ENCODE measurements at regions not wholly inside any gene's neighbourhood (a gene's known extent, or its start where the extent isn't known, plus 50 kb on each side); places are given as distances from the start of the nearest gene placed in this dataset.
"Not testable (repeated sequence)": the region's sequence is repeated elsewhere in the genome, so short reads cannot be mapped to it uniquely, and the experiment has no call there.

- Mint-ChIP-seq H3K4me3 (ENCODE audit: unreplicated experiment) (no peak overlapping the region), H3K9me3 (ENCODE audit: unreplicated experiment) (peaks cover 19% of the 10 kb centered on the region), H3K36me3 (ENCODE audit: unreplicated experiment) (no peaks in the 10 kb centered on the region), H3K27ac (ENCODE audit: unreplicated experiment) (no peak overlapping the region), H3K27me3 (ENCODE audit: unreplicated experiment) (no peaks in the 10 kb centered on the region), H3K4me1 (ENCODE audit: unreplicated experiment) (no peaks in the 10 kb centered on the region)
- no peak for DNase-seq (ENCODE audit: extremely low spot score, unreplicated experiment)
- TF ChIP-seq CTCF (IDR thresholded peaks at IDR 0.05), result no peak
Observed at GRCh38 chrX:27242581-27242980, 220.6 kb downstream of the PPP4R3C start.

GRCh38 chrX:27241981-27242380 is 221.2 kb downstream of the PPP4R3C start:
- no peaks in the 10 kb centered on the region for H3K4me1 Mint-ChIP-seq (ENCODE audit: unreplicated experiment)
- no peak for DNase-seq (ENCODE audit: extremely low spot score, unreplicated experiment)
- TF ChIP-seq CTCF (IDR thresholded peaks at IDR 0.05), result no peak
- no peaks in the 10 kb centered on the region for H3K27me3 Mint-ChIP-seq (ENCODE audit: unreplicated experiment)
- no peak overlapping the region for H3K4me3 Mint-ChIP-seq (ENCODE audit: unreplicated experiment)
- H3K36me3 Mint-ChIP-seq (ENCODE audit: unreplicated experiment), result no peaks in the 10 kb centered on the region
- no peak overlapping the region for H3K27ac Mint-ChIP-seq (ENCODE audit: unreplicated experiment)
- peaks cover 19% of the 10 kb centered on the region for H3K9me3 Mint-ChIP-seq (ENCODE audit: unreplicated experiment)

GRCh38 chrX:27240042-27240441 is 223.1 kb downstream of the PPP4R3C start:
- H3K27ac Mint-ChIP-seq (ENCODE audit: unreplicated experiment); H3K4me1 Mint-ChIP-seq (ENCODE audit: unreplicated experiment); H3K4me3 Mint-ChIP-seq (ENCODE audit: unreplicated experiment); DNase-seq (ENCODE audit: extremely low spot score, unreplicated experiment); H3K27me3 Mint-ChIP-seq (ENCODE audit: unreplicated experiment); H3K36me3 Mint-ChIP-seq (ENCODE audit: unreplicated experiment): not testable (repeated sequence)
- H3K9me3 Mint-ChIP-seq (ENCODE audit: unreplicated experiment), result peaks cover 23% of the 10 kb centered on the region

- DNase-seq (ENCODE audit: extremely low spot score, unreplicated experiment), result no peak
- Mint-ChIP-seq H3K4me1 (ENCODE audit: unreplicated experiment) (no peaks in the 10 kb centered on the region), H3K36me3 (ENCODE audit: unreplicated experiment) (no peaks in the 10 kb centered on the region), H3K27ac (ENCODE audit: unreplicated experiment) (no peak overlapping the region), H3K9me3 (ENCODE audit: unreplicated experiment) (peaks cover 20% of the 10 kb centered on the region), H3K27me3 (ENCODE audit: unreplicated experiment) (no peaks in the 10 kb centered on the region), H3K4me3 (ENCODE audit: unreplicated experiment) (no peak overlapping the region)
- TF ChIP-seq CTCF (IDR thresholded peaks at IDR 0.05), result no peak
Observed at GRCh38 chrX:27236681-27237080, 226.5 kb downstream of the PPP4R3C start.

- H3K9me3 Mint-ChIP-seq (ENCODE audit: unreplicated experiment), result peaks cover 8% of the 10 kb centered on the region
- H3K4me3 Mint-ChIP-seq (ENCODE audit: unreplicated experiment), result no peak overlapping the region
- no peak for TF ChIP-seq CTCF (IDR thresholded peaks at IDR 0.05)
- no peaks in the 10 kb centered on the region for H3K36me3 Mint-ChIP-seq (ENCODE audit: unreplicated experiment)
- H3K27ac Mint-ChIP-seq (ENCODE audit: unreplicated experiment), result no peak overlapping the region
- H3K4me1 Mint-ChIP-seq (ENCODE audit: unreplicated experiment), result no peaks in the 10 kb centered on the region
- no peak for DNase-seq (ENCODE audit: extremely low spot score, unreplicated experiment)
- no peaks in the 10 kb centered on the region for H3K27me3 Mint-ChIP-seq (ENCODE audit: unreplicated experiment)
Observed at GRCh38 chrX:27229721-27230120, 233.4 kb downstream of the PPP4R3C start.

- Mint-ChIP-seq H3K27ac (ENCODE audit: unreplicated experiment) (no peak overlapping the region), H3K4me3 (ENCODE audit: unreplicated experiment) (no peak overlapping the region), H3K27me3 (ENCODE audit: unreplicated experiment) (no peaks in the 10 kb centered on the region), H3K36me3 (ENCODE audit: unreplicated experiment) (no peaks in the 10 kb centered on the region), H3K4me1 (ENCODE audit: unreplicated experiment) (no peaks in the 10 kb centered on the region), H3K9me3 (ENCODE audit: unreplicated experiment) (peaks cover 12% of the 10 kb centered on the region)
- no peak for DNase-seq (ENCODE audit: extremely low spot score, unreplicated experiment)
- TF ChIP-seq CTCF (IDR thresholded peaks at IDR 0.05), result no peak
Observed at GRCh38 chrX:27222661-27223060, 240.5 kb downstream of the PPP4R3C start.

All from osteocyte (in vitro differentiated cells).